ENCODE measurements at regions not wholly inside any gene's neighbourhood (a gene's known extent, or its start where the extent isn't known, plus 50 kb on each side); places are given as distances from the start of the nearest gene placed in this dataset.

- no peak for DNase-seq
These were observed 329.8 kb downstream of the ATP23 start for GRCh38 chr12:58270966-58271705.

- DNase-seq = no peak
These were observed 331.1 kb downstream of the ATP23 start for GRCh38 chr12:58272461-58272860.

- no peak for DNase-seq
These were observed 335.9 kb downstream of the ATP23 start for GRCh38 chr12:58277231-58277630.

- DNase-seq = no peak
These were observed 342.2 kb downstream of the ATP23 start for GRCh38 chr12:58283553-58283952.

GRCh38 chr12:58285551-58285950, 344.2 kb downstream of the ATP23 start:
- DNase-seq = no peak

GRCh38 chr12:58286353-58286752, 345.0 kb downstream of the ATP23 start:
- DNase-seq = no peak

GRCh38 chr12:58288190-58288589, 346.8 kb downstream of the ATP23 start:
- peak; percentile 11 for DNase-seq

- DNase-seq = no peak
These were observed 349.7 kb downstream of the ATP23 start for GRCh38 chr12:58291106-58291505.

GRCh38 chr12:58293308-58293982, 352.1 kb downstream of the ATP23 start:
- no peak for DNase-seq

- DNase-seq = no peak
These were observed 353.9 kb downstream of the ATP23 start for GRCh38 chr12:58295268-58295667.

- no peak for DNase-seq
These were observed 355.5 kb downstream of the ATP23 start for GRCh38 chr12:58296863-58297262.

- DNase-seq = no peak
These were observed 357.4 kb downstream of the ATP23 start for GRCh38 chr12:58298803-58299202.

GRCh38 chr12:58299371-58299770, 358.0 kb downstream of the ATP23 start:
- DNase-seq = no peak

- DNase-seq = no peak
These were observed 359.8 kb downstream of the ATP23 start for GRCh38 chr12:58301038-58301729.

- DNase-seq = no peak
These were observed 360.4 kb downstream of the ATP23 start for GRCh38 chr12:58301730-58302122.

GRCh38 chr12:58302487-58303011, 361.2 kb downstream of the ATP23 start:
- DNase-seq = no peak

GRCh38 chr12:58306266-58307000, 365.1 kb downstream of the ATP23 start:
- DNase-seq = peak; percentile 38

- no peak for DNase-seq
These were observed 368.4 kb downstream of the ATP23 start for GRCh38 chr12:58309806-58310205.

GRCh38 chr12:58310368-58310767, 369.0 kb downstream of the ATP23 start:
- DNase-seq = no peak

- DNase-seq = peak; percentile 20
These were observed 369.6 kb downstream of the ATP23 start for GRCh38 chr12:58310809-58311622.

- DNase-seq = no peak
These were observed 371.9 kb downstream of the ATP23 start for GRCh38 chr12:58313091-58313855.

Measured in hindlimb muscle (tissue), 1 donor.